OCI-LY7 (cell line): ENCODE measurements at regions not wholly inside any gene's neighbourhood (a gene's known extent, or its start where the extent isn't known, plus 50 kb on each side); places are given as distances from the start of the nearest gene placed in this dataset.

ENCODE experiments used
- BruUV-seq: library from RNA; stranded (reverse); fragments of 400-500 nt; replicated peaks from 2 replicates; lab custom pipeline; 2021; lab: Mats Ljungman, UMichigan
- CTCF ChIA-PET: fragments of 300-600 bp; sonication (Branson Sonifier 250); formaldehyde crosslinking; loops from one replicate; lab custom pipeline; 2022; ENCODE audit warnings: antibody characterized with exemption; ENCODE audit not compliant: unreplicated experiment; lab: Charles Lee
- POLR2A ChIA-PET: fragments of 300-600 bp; sonication (Branson Sonifier 250); formaldehyde crosslinking; loops from one replicate; lab custom pipeline; 2022; ENCODE audit warnings: antibody characterized with exemption; lab: Charles Lee
- DNase-seq: peaks from one replicate; pipeline ENCODE4 v3.0.0-alpha.2; 2015; ENCODE audit warnings: low spot score
- H2AFZ ChIP-seq: fragments of 200-600 bp; sonication (generic), shearing (Covaris generic); 2 replicates; pipeline ENCODE4 v1.6.1; 2014; ENCODE audit warnings: mild to moderate bottlenecking, antibody characterized with exemption, low read length, moderate library complexity
- H3K27ac ChIP-seq: fragments of 200-600 bp; sonication (generic); 2 replicates; pipeline ENCODE4 v1.5.1; 2014; ENCODE audit warnings: mixed run types, low read depth, mild to moderate bottlenecking, moderate library complexity, low read length, inconsistent platforms; ENCODE audit not compliant: poor library complexity, severe bottlenecking
- H3K36me3 ChIP-seq: fragments of 200-600 bp; sonication (generic); 2 replicates; pipeline ENCODE4 v1.6.1; 2014; ENCODE audit warnings: mild to moderate bottlenecking, antibody characterized with exemption, low read length, moderate library complexity, mixed read lengths; ENCODE audit not compliant: insufficient read depth
- H3K4me1 ChIP-seq: fragments of 200-600 bp; sonication (generic); 2 replicates; pipeline ENCODE4 v1.5.1; 2014; ENCODE audit warnings: mild to moderate bottlenecking, low read length; ENCODE audit not compliant: insufficient read depth, poor library complexity, severe bottlenecking
- H3K4me2 ChIP-seq: fragments of 200-600 bp; sonication (generic); 2 replicates; pipeline ENCODE4 v1.6.1; 2014; ENCODE audit warnings: mild to moderate bottlenecking, low read length
- H3K4me3 ChIP-seq: fragments of 200-600 bp; sonication (generic); 2 replicates; pipeline ENCODE4 v1.5.1; 2014; ENCODE audit warnings: mild to moderate bottlenecking, low read depth, low read length; ENCODE audit not compliant: poor library complexity, severe bottlenecking
- H3K79me2 ChIP-seq: fragments of 200-600 bp; sonication (generic); 2 replicates; pipeline ENCODE4 v1.6.1; 2016; ENCODE audit warnings: low read depth, mild to moderate bottlenecking, low read length, moderate library complexity, mixed read lengths; ENCODE audit not compliant: insufficient read depth
- H3K9me2 ChIP-seq: fragments of 200-600 bp; sonication (generic); 2 replicates; pipeline ENCODE4 v1.6.1; 2016; ENCODE audit warnings: mild to moderate bottlenecking, low read length, mixed read lengths; ENCODE audit not compliant: insufficient read depth
- H3K9me3 ChIP-seq: fragments of 200-600 bp; sonication (generic); 2 replicates; pipeline ENCODE4 v1.6.1; 2014; ENCODE audit warnings: mild to moderate bottlenecking, mixed run types, low read length, mixed read lengths
- H4K20me1 ChIP-seq: fragments of 200-600 bp; sonication (generic); 2 replicates; pipeline ENCODE4 v1.6.1; 2014; ENCODE audit warnings: mild to moderate bottlenecking, antibody characterized with exemption, low read length, moderate library complexity, mixed read lengths; ENCODE audit not compliant: insufficient read depth
- CTCF ChIP-seq: fragments of 200-600 bp; sonication (generic); conservative IDR thresholded peaks from 2 replicates; pipeline ENCODE4 v1.5.1; 2014; ENCODE audit warnings: mild to moderate bottlenecking, antibody characterized with exemption, low read length, moderate library complexity, mixed read lengths
- EZH2phosphoT487 ChIP-seq: fragments of 200-600 bp; sonication (generic); IDR thresholded peaks from 2 replicates; pipeline ENCODE4 v1.6.1; 2018; ENCODE audit warnings: low read depth, borderline replicate concordance, mild to moderate bottlenecking, mixed run types, antibody characterized with exemption, low read length, moderate library complexity, mixed read lengths
- intact Hi-C: fragments of 100-400 bp; cut with micrococcal nuclease; formaldehyde crosslinking; loops from one replicate; pipeline ENCODE4 v1.10.0; 2022; ENCODE audit not compliant: unreplicated experiment

DNA sequence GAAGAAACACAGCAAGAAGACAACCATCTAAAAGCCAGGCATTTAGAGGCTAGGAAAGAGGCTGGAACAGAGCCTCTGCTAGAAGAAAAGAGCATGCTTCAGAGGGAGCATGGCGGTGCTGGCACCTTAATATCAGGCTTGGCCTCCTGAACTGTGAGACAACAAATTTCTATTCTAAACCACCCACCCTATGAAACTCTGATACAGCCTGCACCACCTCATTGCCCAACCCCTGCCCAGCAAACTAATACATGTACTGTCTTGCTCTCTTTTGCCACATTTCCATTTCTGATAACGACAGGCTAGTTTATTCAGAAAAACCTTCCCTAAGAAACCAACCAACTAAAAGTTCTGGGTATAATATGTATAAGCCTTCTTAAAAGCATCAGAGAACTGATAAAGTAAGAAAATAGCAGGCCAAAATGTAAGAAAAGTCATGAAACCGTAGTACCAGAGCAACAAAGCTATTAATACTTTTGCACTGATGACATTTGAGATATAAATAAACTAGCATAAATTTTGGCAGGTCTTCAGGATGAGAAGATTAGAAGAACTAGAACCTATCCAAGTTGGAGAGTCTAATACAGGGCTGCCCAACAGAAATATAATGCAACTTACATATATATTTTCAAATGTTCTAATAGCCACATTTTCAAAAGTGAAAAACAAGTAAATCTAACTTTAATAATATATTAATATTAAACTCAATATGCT, 184.7 kb upstream of the HSF2 start:
- TF ChIP-seq CTCF (no peak), EZH2phosphoT487 (no peak)
- Histone ChIP-seq H3K4me2 (no peak overlapping the region), H4K20me1 (no peaks in the 10 kb centered on the region), H3K27ac (no peak overlapping the region), H3K9me2 (no peaks in the 10 kb centered on the region), H3K4me3 (no peak overlapping the region), H2AFZ (no peak overlapping the region), H3K9me3 (no peaks in the 10 kb centered on the region), H3K4me1 (no peaks in the 10 kb centered on the region), H3K79me2 (no peaks in the 10 kb centered on the region), H3K36me3 (no peaks in the 10 kb centered on the region)
- DNase-seq: no peak
- no TSS peak for BruUV-seq
- POLR2A ChIA-PET: no interaction called here
- intact Hi-C loops: no loop called here
- CTCF ChIA-PET: no interaction called here

GRCh38 chr6:122220254-122220653, 179.2 kb upstream of the HSF2 start:
- Histone ChIP-seq H3K4me2 (no peak overlapping the region), H4K20me1 (no peaks in the 10 kb centered on the region), H3K4me3 (no peak overlapping the region), H2AFZ (no peak overlapping the region), H3K9me2 (no peaks in the 10 kb centered on the region), H3K9me3 (no peaks in the 10 kb centered on the region), H3K27ac (no peak overlapping the region), H3K79me2 (no peaks in the 10 kb centered on the region), H3K36me3 (no peaks in the 10 kb centered on the region), H3K4me1 (no peaks in the 10 kb centered on the region)
- TF ChIP-seq CTCF: no peak
- no peak for TF ChIP-seq EZH2phosphoT487
- BruUV-seq: no TSS peak
- ChIA-PET CTCF (no interaction called here), POLR2A (interaction anchor here (0.6 kb wide), 2 partner anchors 142 to 380 kb away, joined by 3 to 5 read pairs; no protein-coding TSS in a partner anchor)
- intact Hi-C loops: no loop called here
- DNase-seq: no peak

- CTCF ChIA-PET: no interaction called here
- intact Hi-C loops: no loop called here
These were observed 176.7 kb upstream of the HSF2 start for GRCh38 chr6:122222761-122223160.

More at GRCh38 chr6:122222761-122223160, 176.7 kb upstream of the HSF2 start:
- Histone ChIP-seq H3K9me3 (no peaks in the 10 kb centered on the region), H2AFZ (no peak overlapping the region), H3K4me2 (no peak overlapping the region), H3K79me2 (no peaks in the 10 kb centered on the region), H3K9me2 (no peaks in the 10 kb centered on the region), H4K20me1 (no peaks in the 10 kb centered on the region), H3K36me3 (no peaks in the 10 kb centered on the region), H3K4me1 (no peaks in the 10 kb centered on the region), H3K4me3 (no peak overlapping the region), H3K27ac (no peak overlapping the region)
- no peak for DNase-seq
- BruUV-seq: no TSS peak
- TF ChIP-seq CTCF: no peak
- TF ChIP-seq EZH2phosphoT487: no peak
- POLR2A ChIA-PET: interaction anchor here (1.1 kb wide), 1 partner anchor 46 kb away, joined by 3 read pairs; no protein-coding TSS in a partner anchor
